IMR-90 (cell line): ENCODE measurements at regions not wholly inside any gene's neighbourhood (a gene's known extent, or its start where the extent isn't known, plus 50 kb on each side); places are given as distances from the start of the nearest gene placed in this dataset.

ENCODE experiments used
- ATAC-seq: fragments of 200-7000 bp; cut with Tn5 transposase; 2 replicates; pipeline ENCODE4 v1.9.1; 2020; ENCODE audit warnings: low read depth, mild to moderate bottlenecking, moderate library complexity
- BruUV-seq: library from RNA; stranded (reverse); fragments of 400-500 nt; replicated peaks from 2 replicates; lab custom pipeline; 2021; lab: Mats Ljungman, UMichigan
- CTCF ChIA-PET: fragments of 300-600 bp; formaldehyde crosslinking; extraction: SDS; loops from one replicate; lab custom pipeline; 2021; ENCODE audit warnings: antibody characterized with exemption; lab: Yijun Ruan, JAX
- POLR2A ChIA-PET: fragments of 300-600 bp; sonication (Branson Sonifier 250); formaldehyde crosslinking; loops from one replicate; lab custom pipeline; 2022; ENCODE audit warnings: antibody characterized with exemption; ENCODE audit not compliant: unreplicated experiment; lab: Charles Lee
- DNase-seq: peaks from one replicate; pipeline ENCODE4 v3.0.0; 2013
- H2AFZ ChIP-seq: replicated peaks from 2 replicates; pipeline ENCODE3; 2013; ENCODE audit warnings: low read length, mild to moderate bottlenecking; ENCODE audit not compliant: poor library complexity
- H2AK5ac ChIP-seq: 2 replicates; pipeline ENCODE4 v1.6.1; 2013; ENCODE audit warnings: low read depth, low read length, inconsistent platforms
- H2AK9ac ChIP-seq: replicated peaks from 2 replicates; pipeline ENCODE3; 2013; ENCODE audit warnings: mild to moderate bottlenecking, low read depth, low read length, moderate library complexity; ENCODE audit not compliant: poor library complexity
- H2BK120ac ChIP-seq: 2 replicates; pipeline ENCODE4 v1.6.1; 2013; ENCODE audit warnings: low read depth, low read length, inconsistent platforms
- H2BK15ac ChIP-seq: 3 replicates; pipeline ENCODE4 v1.6.1; 2013; ENCODE audit warnings: low read depth, low read length, inconsistent platforms
- H2BK20ac ChIP-seq: 2 replicates; pipeline ENCODE4 v1.6.1; 2013; ENCODE audit warnings: low read depth, mild to moderate bottlenecking, inconsistent platforms, low read length, moderate library complexity
- H2BK5ac ChIP-seq: 2 replicates; pipeline ENCODE4 v1.6.1; 2013; ENCODE audit warnings: mild to moderate bottlenecking, low read depth, low read length, inconsistent platforms; ENCODE audit not compliant: poor library complexity, severe bottlenecking
- H3K14ac ChIP-seq: replicated peaks from 2 replicates; pipeline ENCODE4 v1.6.1; 2013; ENCODE audit warnings: low read depth, low read length, inconsistent platforms
- H3K18ac ChIP-seq: 2 replicates; pipeline ENCODE4 v1.6.1; 2013; ENCODE audit warnings: low read depth, low read length, control low read depth
- H3K23ac ChIP-seq: 2 replicates; pipeline ENCODE4 v1.6.1; 2013; ENCODE audit warnings: low read depth, low read length, inconsistent platforms
- H3K27ac ChIP-seq: 2 replicates; pipeline ENCODE4 v1.5.1; 2013; ENCODE audit warnings: mild to moderate bottlenecking, control low read depth, low read length; ENCODE audit not compliant: insufficient read depth
- H3K27me3 ChIP-seq: 2 replicates; pipeline ENCODE4 v1.6.1; 2013; ENCODE audit warnings: low read length; ENCODE audit not compliant: control insufficient read depth, insufficient read depth
- H3K36me3 ChIP-seq: 2 replicates; pipeline ENCODE4 v1.6.1; 2013; ENCODE audit warnings: low read length, mixed read lengths; ENCODE audit not compliant: control insufficient read depth, insufficient read depth
- H3K4ac ChIP-seq: 2 replicates; pipeline ENCODE4 v1.6.1; 2013; ENCODE audit warnings: low read depth, low read length, inconsistent platforms
- H3K4me1 ChIP-seq: 2 replicates; pipeline ENCODE4 v1.6.1; 2013; ENCODE audit warnings: low read length, mixed read lengths; ENCODE audit not compliant: control insufficient read depth, insufficient read depth
- H3K4me2 ChIP-seq: 2 replicates; pipeline ENCODE4 v1.6.1; 2013; ENCODE audit warnings: low read depth, mild to moderate bottlenecking, control low read depth, low read length, moderate library complexity
- H3K4me3 ChIP-seq: 2 replicates; pipeline ENCODE4 v1.5.1; 2013; ENCODE audit warnings: low read depth, mild to moderate bottlenecking, control low read depth, low read length, moderate library complexity; ENCODE audit not compliant: insufficient read depth
- H3K56ac ChIP-seq: 2 replicates; pipeline ENCODE4 v1.6.1; 2013; ENCODE audit warnings: low read length, inconsistent platforms; ENCODE audit not compliant: insufficient read depth; ENCODE audit errors: extremely low read depth
- H3K79me1 ChIP-seq, 2 experiments: 2 replicates each; pipeline ENCODE4 v1.6.1; 2013; ENCODE audit warnings: low read length in 2 of 2, inconsistent platforms in 1 of 2, low read depth in 1 of 2
- H3K9ac ChIP-seq: 2 replicates; pipeline ENCODE4 v1.6.1; 2013; ENCODE audit warnings: low read depth, low read length, control low read depth
- H3K9me1 ChIP-seq: 2 replicates; pipeline ENCODE4 v1.6.1; 2013; ENCODE audit warnings: low read length, inconsistent platforms; ENCODE audit not compliant: insufficient read depth
- H3K9me3 ChIP-seq: 2 replicates; pipeline ENCODE4 v1.6.1; 2013; ENCODE audit warnings: low read length; ENCODE audit not compliant: control insufficient read depth, insufficient read depth
- H4K20me1 ChIP-seq: 2 replicates; pipeline ENCODE4 v1.6.1; 2013; ENCODE audit warnings: low read length, inconsistent platforms; ENCODE audit not compliant: insufficient read depth
- H4K5ac ChIP-seq: 2 replicates; pipeline ENCODE4 v1.6.1; 2013; ENCODE audit warnings: mild to moderate bottlenecking, low read depth, low read length, control low read depth
- H4K8ac ChIP-seq, 2 experiments: 2 replicates each; pipeline ENCODE4 v1.6.1; 2013; ENCODE audit warnings: low read depth in 2 of 2, low read length in 2 of 2, control low read depth in 1 of 2, inconsistent platforms in 1 of 2
- H4K91ac ChIP-seq: 2 replicates; pipeline ENCODE4 v1.6.1; 2013; ENCODE audit warnings: low read depth, low read length, inconsistent platforms; ENCODE audit not compliant: insufficient read depth
- FOS ChIP-seq: fragments of 150-350 bp; IDR thresholded peaks from 2 replicates; pipeline ENCODE4 v1.6.1; 2016; ENCODE audit warnings: low read depth, low read length
- MAFK ChIP-seq: IDR thresholded peaks from 2 replicates; pipeline ENCODE4 v1.6.1; 2012; ENCODE audit warnings: low read depth, low read length, improper control_type of control experiment
- WGBS, 2 experiments: methylation state at CpG; one replicate each; pipeline versions ENCODE4 v1.1.5 to v1.1.7; 2013; ENCODE audit warnings: missing lambda C conversion rate in 2 of 2; ENCODE audit not compliant: insufficient read length in 1 of 2; ENCODE audit errors: extremely low coverage in 2 of 2; 5-methylcytosine and 5-hydroxymethylcytosine counted together
- dilution Hi-C: fragments of 300-500 bp; cut with HindIII; formaldehyde crosslinking; loops from one replicate; pipeline ENCODE4 v1.14.3; 2018; ENCODE audit warnings: low sequenced_read_pairs; ENCODE audit not compliant: unreplicated experiment
- in situ Hi-C: fragments of 300-500 bp; cut with MboI; formaldehyde crosslinking; loops from 3 replicates; pipeline ENCODE4 v1.14.3; 2019; ENCODE audit warnings: low sequenced_read_pairs, inconsistent platforms, mixed read lengths
- intact Hi-C: fragments of 100-400 bp; cut with micrococcal nuclease; formaldehyde crosslinking; loops from 2 replicates; pipeline ENCODE4 v1.10.0; 2022

DNA sequence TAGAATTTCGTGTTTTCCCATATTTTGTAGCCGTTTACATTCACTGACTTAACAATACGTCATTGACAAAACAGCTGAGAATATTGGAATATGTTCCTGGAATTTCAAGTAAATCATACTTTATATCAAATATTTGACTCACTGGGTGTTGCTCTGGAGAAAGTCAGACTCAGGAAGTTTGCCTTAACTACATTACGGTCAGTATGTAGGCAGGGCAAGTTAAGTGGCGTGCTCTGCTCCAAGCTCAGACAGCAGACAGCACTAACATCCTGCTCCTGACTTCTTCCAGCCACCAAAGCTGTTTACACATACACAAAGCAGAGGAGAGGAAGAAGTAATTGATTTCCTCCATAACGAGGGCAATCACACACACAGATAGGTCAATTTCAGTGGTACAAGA lies 414.6 kb downstream of the LRRIQ3 start:
- intact Hi-C loops, result no loop called here
- Histone ChIP-seq H3K9me1 (no peaks in the 10 kb centered on the region), H2BK5ac (no peak overlapping the region), H3K56ac (no peak overlapping the region), H3K4me3 (no peak overlapping the region), H2AK5ac (no peak overlapping the region), H2BK120ac (no peak overlapping the region), H3K27me3 (no peaks in the 10 kb centered on the region), H3K79me1 (no peaks in the 10 kb centered on the region), H3K23ac (no peak overlapping the region), H3K36me3 (no peaks in the 10 kb centered on the region), H2BK20ac (no peak overlapping the region), H2AFZ (no peak overlapping the region), H3K4ac (no peak overlapping the region), H3K18ac (no peak overlapping the region), H4K91ac (no peak overlapping the region), H3K4me1 (no peaks in the 10 kb centered on the region), H2BK15ac (no peak overlapping the region), H3K4me2 (no peak overlapping the region), H4K8ac (no peak overlapping the region), H3K27ac (no peak overlapping the region), H4K5ac (no peak overlapping the region), H2AK9ac (no peak overlapping the region), H3K9ac (no peak overlapping the region), H3K9me3 (peaks cover 7% of the 10 kb centered on the region), H4K20me1 (no peaks in the 10 kb centered on the region), H3K14ac (no peak overlapping the region)
- POLR2A ChIA-PET, result no interaction called here
- CTCF ChIA-PET, result no interaction called here
- in situ Hi-C loops, result no loop called here
- DNase-seq (no peak), ATAC-seq (no peak)
- no CpG with 5 or more reads among the region's 6 CpGs for WGBS, 2 experiments
- no TSS peak for BruUV-seq
- TF ChIP-seq MAFK (no peak), FOS (no peak)
- dilution Hi-C loops, result no loop called here
